Osteoblast (primary cell): ENCODE measurements at regions not wholly inside any gene's neighbourhood (a gene's known extent, or its start where the extent isn't known, plus 50 kb on each side); places are given as distances from the start of the nearest gene placed in this dataset.

Experiments
- DNase-seq: peaks from one replicate; pipeline ENCODE4 v3.0.0; 2011; ENCODE audit warnings: low spot score, mixed read lengths; ENCODE audit not compliant: insufficient read length; ENCODE audit errors: missing footprints
- H2AFZ ChIP-seq: 2 replicates; pipeline ENCODE4 v1.6.0; 2011; ENCODE audit warnings: mild to moderate bottlenecking, low read length
- H3K27ac ChIP-seq: 2 replicates; pipeline ENCODE4 v1.5.1; 2011; ENCODE audit warnings: mild to moderate bottlenecking, low read depth, low read length, moderate library complexity
- H3K27me3 ChIP-seq: 2 replicates; pipeline ENCODE4 v1.6.0; 2012; ENCODE audit warnings: mild to moderate bottlenecking, control low read depth, inconsistent platforms, low read length, moderate library complexity; ENCODE audit not compliant: insufficient read depth
- H3K36me3 ChIP-seq: 2 replicates; pipeline ENCODE4 v1.5.1; 2011; ENCODE audit warnings: mild to moderate bottlenecking, low read length, control low read depth, moderate library complexity; ENCODE audit not compliant: insufficient read depth
- H3K4me1 ChIP-seq: 2 replicates; pipeline ENCODE4 v1.5.1; 2011; ENCODE audit warnings: mild to moderate bottlenecking, low read length, control low read depth, moderate library complexity; ENCODE audit not compliant: insufficient read depth
- H3K4me2 ChIP-seq: 2 replicates; pipeline ENCODE4 v1.6.0; 2011; ENCODE audit warnings: mild to moderate bottlenecking, low read length; ENCODE audit not compliant: insufficient read depth
- H3K4me3 ChIP-seq: fragments of 200-600 bp; sonication (generic); 3 replicates; pipeline ENCODE4 v1.5.1; 2012; ENCODE audit warnings: mild to moderate bottlenecking, low read length, inconsistent platforms; ENCODE audit not compliant: insufficient read depth
- H3K79me2 ChIP-seq: 2 replicates; pipeline ENCODE4 v1.6.0; 2012; ENCODE audit warnings: mild to moderate bottlenecking, low read length, control low read depth, inconsistent platforms; ENCODE audit not compliant: insufficient read depth
- H3K9me3 ChIP-seq: 2 replicates; pipeline ENCODE4 v1.5.1; 2011; ENCODE audit warnings: low read depth, low read length, control low read depth
- H4K20me1 ChIP-seq: 2 replicates; pipeline ENCODE4 v1.6.0; 2012; ENCODE audit warnings: mild to moderate bottlenecking, low read length, control low read depth; ENCODE audit not compliant: insufficient read depth
- TF ChIP-seq, protein P1 (sequence below): IDR thresholded peaks from 2 replicates; pipeline ENCODE4 v1.5.1; 2011; ENCODE audit warnings: mild to moderate bottlenecking, low read depth, low read length, moderate library complexity; ENCODE audit errors: extremely low read depth

DNA sequence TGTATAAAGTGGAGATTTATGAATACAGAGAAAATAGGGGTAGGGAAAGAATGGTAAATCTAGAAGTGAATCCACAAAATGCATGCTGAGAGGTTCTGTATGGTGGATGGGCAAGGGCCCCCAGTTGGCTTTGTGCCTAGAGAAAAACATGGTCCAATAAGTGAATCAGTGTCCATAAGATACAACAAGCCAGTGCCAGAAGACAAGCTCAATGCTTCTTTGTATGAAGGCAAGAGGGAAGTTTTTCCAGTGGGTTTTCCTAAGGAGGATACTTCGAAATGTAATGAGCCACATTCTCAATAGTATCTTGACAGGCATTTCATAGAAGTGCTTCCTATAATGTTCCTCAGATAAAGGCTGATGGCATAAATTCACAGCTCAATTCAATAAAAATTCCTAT lies 169.4 kb upstream of the HMCN1 start:
- Histone ChIP-seq H3K9me3 (no peaks in the 10 kb centered on the region), H2AFZ (no peak overlapping the region), H3K4me1 (peaks cover 25% of the 10 kb centered on the region), H3K36me3 (no peaks in the 10 kb centered on the region), H3K79me2 (no peaks in the 10 kb centered on the region), H3K27ac (peak overlapping the region; percentile 33), H3K4me3 (no peak overlapping the region), H3K27me3 (no peaks in the 10 kb centered on the region), H4K20me1 (no peaks in the 10 kb centered on the region), H3K4me2 (no peak overlapping the region)
- TF ChIP-seq, protein P1, sequence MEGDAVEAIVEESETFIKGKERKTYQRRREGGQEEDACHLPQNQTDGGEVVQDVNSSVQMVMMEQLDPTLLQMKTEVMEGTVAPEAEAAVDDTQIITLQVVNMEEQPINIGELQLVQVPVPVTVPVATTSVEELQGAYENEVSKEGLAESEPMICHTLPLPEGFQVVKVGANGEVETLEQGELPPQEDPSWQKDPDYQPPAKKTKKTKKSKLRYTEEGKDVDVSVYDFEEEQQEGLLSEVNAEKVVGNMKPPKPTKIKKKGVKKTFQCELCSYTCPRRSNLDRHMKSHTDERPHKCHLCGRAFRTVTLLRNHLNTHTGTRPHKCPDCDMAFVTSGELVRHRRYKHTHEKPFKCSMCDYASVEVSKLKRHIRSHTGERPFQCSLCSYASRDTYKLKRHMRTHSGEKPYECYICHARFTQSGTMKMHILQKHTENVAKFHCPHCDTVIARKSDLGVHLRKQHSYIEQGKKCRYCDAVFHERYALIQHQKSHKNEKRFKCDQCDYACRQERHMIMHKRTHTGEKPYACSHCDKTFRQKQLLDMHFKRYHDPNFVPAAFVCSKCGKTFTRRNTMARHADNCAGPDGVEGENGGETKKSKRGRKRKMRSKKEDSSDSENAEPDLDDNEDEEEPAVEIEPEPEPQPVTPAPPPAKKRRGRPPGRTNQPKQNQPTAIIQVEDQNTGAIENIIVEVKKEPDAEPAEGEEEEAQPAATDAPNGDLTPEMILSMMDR, result no peak
- no peak for DNase-seq

DNA sequence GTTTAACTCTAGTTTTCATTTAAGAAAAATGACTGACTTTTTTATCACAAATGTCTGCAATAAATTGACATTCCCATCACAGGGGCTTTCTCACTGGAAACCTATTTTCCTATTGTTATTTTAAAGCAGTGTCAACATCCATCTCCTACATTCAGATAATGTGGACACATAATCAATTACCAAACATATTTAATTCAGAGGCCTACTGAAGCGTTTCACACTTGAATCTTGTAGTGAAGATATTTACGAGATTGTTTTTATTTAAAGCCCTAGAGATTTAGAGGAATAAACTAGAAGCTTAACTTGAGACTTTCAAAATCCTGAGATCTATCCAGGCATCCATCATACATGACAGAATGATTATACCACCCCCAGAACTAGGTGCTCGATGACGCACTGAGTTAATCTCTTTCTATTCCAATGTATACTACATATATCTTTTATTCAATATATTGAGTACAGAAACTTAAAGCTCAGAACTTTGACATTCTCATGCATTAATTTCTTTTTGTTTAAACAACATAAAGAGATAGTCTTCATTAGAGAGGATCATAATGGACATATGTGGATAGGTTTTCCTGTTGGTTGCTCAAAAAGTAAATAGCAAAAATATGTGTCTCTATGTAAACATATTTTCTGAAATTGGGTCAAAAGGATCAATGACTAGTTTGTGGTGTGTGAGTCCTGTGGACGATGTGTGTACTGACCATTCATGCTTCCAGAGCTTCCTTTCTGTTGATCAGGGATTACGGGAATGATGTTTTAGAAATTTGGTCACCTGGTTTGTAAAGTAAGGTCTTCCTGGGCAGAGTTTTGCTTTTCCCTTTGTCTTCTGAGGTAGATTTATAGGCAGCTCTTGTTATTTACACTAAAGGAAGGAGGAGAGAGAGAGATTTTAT lies 171.5 kb upstream of the HMCN1 start:
- Histone ChIP-seq H3K4me1 (peaks cover 17% of the 10 kb centered on the region), H3K4me3 (no peak overlapping the region), H3K9me3 (no peaks in the 10 kb centered on the region), H3K79me2 (no peaks in the 10 kb centered on the region), H3K27me3 (no peaks in the 10 kb centered on the region), H4K20me1 (no peaks in the 10 kb centered on the region), H3K4me2 (no peak overlapping the region), H3K36me3 (no peaks in the 10 kb centered on the region), H2AFZ (no peak overlapping the region), H3K27ac (no peak overlapping the region)
- DNase-seq, result no peak
- TF ChIP-seq, protein P1, result no peak

DNA sequence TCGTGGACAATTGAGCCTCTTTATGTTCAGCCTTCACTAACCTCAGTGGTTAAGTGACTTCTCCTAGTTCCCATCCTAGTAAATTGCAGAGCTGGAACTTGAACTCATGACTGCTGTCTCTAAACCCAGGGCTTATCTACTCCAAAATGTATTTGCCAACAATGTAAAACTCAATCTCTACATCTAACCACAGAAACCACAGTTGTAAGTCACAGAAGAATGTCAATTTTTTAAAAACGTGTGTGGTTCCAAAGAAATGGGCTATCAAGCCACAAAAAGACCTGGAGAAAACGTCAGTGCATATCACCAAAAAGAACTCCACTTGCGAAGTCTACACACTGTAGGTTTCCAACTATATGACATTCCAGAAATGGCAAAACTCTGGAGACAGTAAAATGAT lies 172.6 kb upstream of the HMCN1 start:
- DNase-seq, result no peak
- H2AFZ ChIP-seq, result no peak overlapping the region
- no peaks in the 10 kb centered on the region for H4K20me1 ChIP-seq
- TF ChIP-seq, protein P1, result no peak
- no peak overlapping the region for H3K27ac ChIP-seq
- no peaks in the 10 kb centered on the region for H3K79me2 ChIP-seq
- no peaks in the 10 kb centered on the region for H3K9me3 ChIP-seq
- H3K36me3 ChIP-seq, result no peaks in the 10 kb centered on the region
- no peaks in the 10 kb centered on the region for H3K27me3 ChIP-seq
- no peak overlapping the region for H3K4me2 ChIP-seq
- peaks cover 9% of the 10 kb centered on the region for H3K4me1 ChIP-seq
- no peak overlapping the region for H3K4me3 ChIP-seq

DNA sequence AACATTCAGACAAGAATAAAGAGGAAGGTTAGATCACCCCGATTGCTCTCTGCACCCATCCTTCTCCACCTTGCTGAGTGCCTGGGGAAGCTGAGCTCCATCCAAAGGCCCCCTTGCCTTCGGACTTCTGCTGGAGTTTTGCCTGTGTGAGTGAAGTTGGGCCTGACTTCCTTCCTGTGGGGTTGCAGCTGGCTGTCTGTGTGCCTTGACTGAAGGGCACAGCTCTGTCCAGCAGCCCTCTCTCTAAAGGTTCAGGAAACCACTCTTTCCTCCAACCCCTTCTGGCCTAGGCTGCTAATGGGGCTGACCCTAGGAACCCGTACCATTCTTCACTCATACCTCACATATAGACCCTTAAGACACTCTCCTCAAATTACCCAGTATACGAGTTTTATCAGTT lies 173.4 kb upstream of the HMCN1 start:
- H3K36me3 ChIP-seq, result no peaks in the 10 kb centered on the region
- no peaks in the 10 kb centered on the region for H3K9me3 ChIP-seq
- H2AFZ ChIP-seq, result no peak overlapping the region
- no peak overlapping the region for H3K4me3 ChIP-seq
- H3K4me2 ChIP-seq, result no peak overlapping the region
- no peak overlapping the region for H3K27ac ChIP-seq
- no peaks in the 10 kb centered on the region for H3K27me3 ChIP-seq
- no peaks in the 10 kb centered on the region for H3K79me2 ChIP-seq
- TF ChIP-seq, protein P1, result no peak
- H3K4me1 ChIP-seq, result peaks cover 11% of the 10 kb centered on the region
- no peaks in the 10 kb centered on the region for H4K20me1 ChIP-seq
- DNase-seq, result no peak
